K562 (cell line): ENCODE measurements at regions not wholly inside any gene's neighbourhood (a gene's known extent, or its start where the extent isn't known, plus 50 kb on each side); places are given as distances from the start of the nearest gene placed in this dataset.
"Not testable (repeated sequence)": the region's sequence is repeated elsewhere in the genome, so short reads cannot be mapped to it uniquely, and the experiment has no call there.

Source experiments
- ATAC-seq: fragments of 200-7000 bp; cut with Tn5 transposase; 3 replicates; pipeline ENCODE4 v1.9.1; 2020; ENCODE audit warnings: moderate library complexity
- BruUV-seq: library from RNA; stranded (reverse); fragments of 400-500 nt; replicated peaks from 2 replicates; lab custom pipeline; 2021; lab: Mats Ljungman, UMichigan
- CTCF ChIA-PET: fragments of 300-600 bp; formaldehyde crosslinking; extraction: SDS; loops from one replicate; lab custom pipeline; 2021; ENCODE audit warnings: low intra/inter-chr PET ratio; lab: Yijun Ruan, JAX
- POLR2A ChIA-PET: fragments of 300-600, 350-650 bp; sonication (Branson Sonifier 250); formaldehyde crosslinking; extraction: SDS; loops from one replicate; lab custom pipeline; 2021; ENCODE audit warnings: antibody characterized with exemption, inconsistent platforms; lab: Yijun Ruan, JAX
- DNase-seq, 4 experiments: peaks; one replicate each; pipeline versions ENCODE4 v3.0.0 to v3.0.0-alpha.2; 2011 to 2018; ENCODE audit warnings: low spot score in 3 of 4, mixed read lengths in 3 of 4; ENCODE audit errors: extremely low read depth in 1 of 4
- FAIRE-seq: peaks from 2 replicates; lab custom pipeline; 2011; peaks lifted over from hg19 to GRCh38; lab: Jason Lieb, UNC
- H2AFZ ChIP-seq: 2 replicates; pipeline ENCODE4 v1.6.0; 2011; ENCODE audit warnings: low read depth, low read length, control low read depth, inconsistent platforms
- H3K27ac ChIP-seq: fragments of 200-600 bp; 3 replicates; pipeline ENCODE4 v1.8.0; 2011; ENCODE audit warnings: low read depth, mild to moderate bottlenecking, control low read depth, inconsistent platforms, low read length, moderate library complexity, mixed read lengths; ENCODE audit errors: extremely low read depth
- H3K27me3 ChIP-seq, 2 experiments: fragments of 300-600 bp in 1 of 2; 2 replicates in 1 of 2; 3 replicates in 1 of 2; pipeline versions ENCODE4 v1.6.0 to v1.8.0; 2011; ENCODE audit warnings: inconsistent platforms in 2 of 2, low read length in 2 of 2, mild to moderate bottlenecking in 1 of 2, mixed read lengths in 1 of 2, moderate library complexity in 1 of 2; ENCODE audit not compliant: control insufficient read depth in 2 of 2, insufficient read depth in 2 of 2
- H3K36me3 ChIP-seq: fragments of 300-600 bp; 3 replicates; pipeline ENCODE4 v1.8.0; 2011; ENCODE audit warnings: mild to moderate bottlenecking, low read length, inconsistent platforms; ENCODE audit not compliant: control insufficient read depth, insufficient read depth
- H3K4me1 ChIP-seq, 2 experiments: fragments of 200-600 bp in 1 of 2; replicated peaks in 1 of 2; 2 replicates in 1 of 2; 3 replicates in 1 of 2; pipeline versions ENCODE4 v1.5.1 to v1.8.0; 2011; ENCODE audit warnings: inconsistent platforms in 2 of 2, low read length in 2 of 2, mild to moderate bottlenecking in 1 of 2, mixed read lengths in 1 of 2, moderate library complexity in 1 of 2; ENCODE audit not compliant: control insufficient read depth in 2 of 2, insufficient read depth in 2 of 2
- H3K4me2 ChIP-seq: 2 replicates; pipeline ENCODE4 v1.6.1; 2011; ENCODE audit warnings: low read length, control low read depth, inconsistent platforms, mixed read lengths; ENCODE audit not compliant: insufficient read depth
- H3K4me3 ChIP-seq: fragments of 200-600 bp; sonication (generic), shearing (Covaris generic); 2 replicates; pipeline ENCODE4 v1.5.1; 2016; ENCODE audit warnings: control low read depth, inconsistent platforms
- H3K79me2 ChIP-seq: fragments of 200-600 bp; 3 replicates; pipeline ENCODE4 v1.8.0; 2011; ENCODE audit warnings: low read length, inconsistent platforms; ENCODE audit not compliant: control insufficient read depth, insufficient read depth
- H3K9ac ChIP-seq, 2 experiments: 2 replicates each; pipeline versions ENCODE4 v1.6.0 to v1.6.1; 2011; ENCODE audit warnings: low read depth in 2 of 2, low read length in 2 of 2, control low read depth in 1 of 2, inconsistent platforms in 1 of 2, mild to moderate bottlenecking in 1 of 2, mixed read lengths in 1 of 2; ENCODE audit not compliant: insufficient read depth in 1 of 2
- H3K9me1 ChIP-seq: one replicate; pipeline ENCODE4 v1.6.0; 2011; ENCODE audit warnings: inconsistent platforms, mild to moderate bottlenecking, low read length, moderate library complexity; ENCODE audit not compliant: control insufficient read depth, insufficient read depth
- H3K9me3 ChIP-seq: replicated peaks from 2 replicates; pipeline ENCODE4 v1.5.1; 2011; ENCODE audit warnings: low read depth, low read length, inconsistent platforms; ENCODE audit not compliant: control insufficient read depth, insufficient read depth
- H4K20me1 ChIP-seq: replicated peaks from 2 replicates; pipeline ENCODE4 v1.6.1; 2011; ENCODE audit warnings: low read length, inconsistent platforms, mixed read lengths; ENCODE audit not compliant: control insufficient read depth, insufficient read depth
- PRDM10 ChIP-seq: fragments of 450-650 bp; IDR thresholded peaks from 2 replicates; pipeline ENCODE4 v1.6.1; 2018; ENCODE audit not compliant: partially characterized antibody
- SOX6 ChIP-seq: fragments of 450-650 bp; IDR thresholded peaks from 2 replicates; pipeline ENCODE4 v1.6.1; 2014; ENCODE audit warnings: mild to moderate bottlenecking
- WGBS: fragments of 100-300 bp; shearing (Covaris generic); methylation state at CpG from one replicate; pipeline ENCODE4 v1.1.6; 2016; ENCODE audit warnings: low coverage, mixed read lengths; ENCODE audit not compliant: insufficient coverage; ENCODE audit errors: missing lambda C conversion rate; 5-methylcytosine and 5-hydroxymethylcytosine counted together
- in situ Hi-C: fragments of 300-500 bp; cut with MboI; formaldehyde crosslinking; loops from 4 replicates; pipeline ENCODE4 v1.15.0; 2018; ENCODE audit warnings: inconsistent platforms, mixed read lengths
- intact Hi-C: fragments of 100-400 bp; cut with micrococcal nuclease; formaldehyde crosslinking; loops from 2 replicates; pipeline ENCODE4 v1.14.2; 2022

- H3K9ac ChIP-seq, H3K9me1 ChIP-seq, H3K27ac ChIP-seq, H3K36me3 ChIP-seq, H3K79me2 ChIP-seq, H3K9me3 ChIP-seq, CTCF ChIA-PET, FAIRE-seq, H2AFZ ChIP-seq, intact Hi-C loops, DNase-seq, H4K20me1 ChIP-seq, H3K4me1 ChIP-seq, H3K4me3 ChIP-seq, BruUV-seq, H3K4me2 ChIP-seq, in situ Hi-C loops, ATAC-seq: not testable (repeated sequence)
- H3K27me3 ChIP-seq, result peaks cover 0 to 20% of the 10 kb centered on the region in 2 experiments; a peak in 2 of 5 replicates
- POLR2A ChIA-PET, result interaction anchor here (0.6 kb wide), 1 partner anchor 9 kb away, joined by 3 read pairs; no protein-coding TSS in a partner anchor
- TF ChIP-seq SOX6, result 0 out of 2 replicates have a peak, but pooled peaks have one; percentile 11
- TF ChIP-seq PRDM10, result peak; percentile 29
- WGBS, result 2% methylated on average over 7 of the region's 7 CpGs
Observed at GRCh38 chr20:48485153-48485552, 342.6 kb downstream of the PREX1 start.
